ENCODE measurements at regions not wholly inside any gene's neighbourhood (a gene's known extent, or its start where the extent isn't known, plus 50 kb on each side); places are given as distances from the start of the nearest gene placed in this dataset.

DNA sequence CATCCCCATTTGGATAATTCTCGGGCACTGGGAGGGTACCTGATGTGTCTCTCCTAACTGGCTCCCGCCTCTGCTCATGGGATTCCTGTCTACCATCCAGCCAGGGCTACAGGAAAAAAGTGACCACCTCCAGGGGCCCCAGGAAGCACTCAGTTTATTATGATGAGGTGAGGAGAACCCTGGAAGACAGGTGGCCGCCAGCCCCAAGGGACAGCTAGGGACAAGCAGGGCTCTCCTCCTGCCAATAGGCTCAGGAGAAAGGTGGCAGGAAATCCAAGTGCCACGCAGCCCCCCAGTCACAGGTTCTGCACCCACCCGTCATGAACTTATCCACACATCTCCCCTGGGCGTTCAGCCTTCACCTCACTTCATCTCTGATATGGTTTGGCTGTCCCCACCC lies 61.5 kb upstream of the ZNF354A start:
- Histone ChIP-seq H3K27me3 (replicated peaks in 1 of 2; ENCODE audit: control insufficient read depth in 2 of 2, insufficient read depth in 2 of 2, low read length in 1 of 2) (no peaks in the 10 kb centered on the region), H3K9ac (ENCODE audit: control insufficient read depth, insufficient read depth, low read length) (no peak overlapping the region), H3K79me2 (ENCODE audit: control insufficient read depth, insufficient read depth, low read length) (no peaks in the 10 kb centered on the region), H3K9me3 (replicated peaks; ENCODE audit: control insufficient read depth, insufficient read depth, low read length) (no peaks in the 10 kb centered on the region; the same call in 1 of the 3 replicates), H3K4me1 (ENCODE audit: control insufficient read depth, insufficient read depth, low read length) (no peaks in the 10 kb centered on the region), H3K27ac (ENCODE audit: control insufficient read depth, insufficient read depth) (no peak overlapping the region), H3K4me2 (ENCODE audit: control insufficient read depth, insufficient read depth) (no peak overlapping the region), H2AFZ (ENCODE audit: control insufficient read depth, low read depth, low read length) (no peak overlapping the region), H4K20me1 (ENCODE audit: control insufficient read depth, insufficient read depth) (no peaks in the 10 kb centered on the region), H3K4me3 (no peak overlapping the region), H3K36me3 (ENCODE audit: control insufficient read depth in 2 of 2, insufficient read depth in 2 of 2, low read length in 1 of 2) (no peaks in the 10 kb centered on the region)
- intact Hi-C loops (cut with micrococcal nuclease; ENCODE audit: unreplicated experiment): no loop called here
- WGBS (ENCODE audit: insufficient coverage, insufficient replicate concordance, low lambda C conversion rate, missing lambda C conversion rate): 41% methylated on average over 6 of the region's 6 CpGs
- DNase-seq (ENCODE audit: low read depth, low spot score) (no peak), ATAC-seq (no peak), FAIRE-seq (no peak)
- in situ Hi-C loops (cut with MboI): no loop called here
- ChIA-PET CTCF (no interaction called here), POLR2A (no interaction called here), SMC1A (ENCODE audit: uncharacterized antibody, unreplicated experiment) (no interaction called here), RAD21 (ENCODE audit: unreplicated experiment) (no interaction called here)
- BruUV-seq (replicated peaks): no TSS peak
- no peak for TF ChIP-seq NBN (IDR thresholded peaks at IDR 0.05)
- no peak for TF ChIP-seq BMI1 (IDR thresholded peaks at IDR 0.05; ENCODE audit: borderline replicate concordance)
- no peak for TF ChIP-seq NR2C1 (IDR thresholded peaks at IDR 0.05)
- TF ChIP-seq MXI1 (IDR thresholded peaks at IDR 0.05; ENCODE audit: low read depth, low read length): no peak
- no peak for TF ChIP-seq ZNF217 (IDR thresholded peaks at IDR 0.05)
- TF ChIP-seq IRF3 (IDR thresholded peaks at IDR 0.05): no peak
- TF ChIP-seq ASH2L (IDR thresholded peaks at IDR 0.05; ENCODE audit: borderline replicate concordance, low read depth): no peak
- no peak for TF ChIP-seq ZZZ3 (IDR thresholded peaks at IDR 0.05; ENCODE audit: control insufficient read depth, insufficient read length, low read depth)
- TF ChIP-seq KLF5 (IDR thresholded peaks at IDR 0.05; ENCODE audit: partially characterized antibody): no peak
- TF ChIP-seq LARP7 (IDR thresholded peaks at IDR 0.05): no peak
- TF ChIP-seq, protein P1, sequence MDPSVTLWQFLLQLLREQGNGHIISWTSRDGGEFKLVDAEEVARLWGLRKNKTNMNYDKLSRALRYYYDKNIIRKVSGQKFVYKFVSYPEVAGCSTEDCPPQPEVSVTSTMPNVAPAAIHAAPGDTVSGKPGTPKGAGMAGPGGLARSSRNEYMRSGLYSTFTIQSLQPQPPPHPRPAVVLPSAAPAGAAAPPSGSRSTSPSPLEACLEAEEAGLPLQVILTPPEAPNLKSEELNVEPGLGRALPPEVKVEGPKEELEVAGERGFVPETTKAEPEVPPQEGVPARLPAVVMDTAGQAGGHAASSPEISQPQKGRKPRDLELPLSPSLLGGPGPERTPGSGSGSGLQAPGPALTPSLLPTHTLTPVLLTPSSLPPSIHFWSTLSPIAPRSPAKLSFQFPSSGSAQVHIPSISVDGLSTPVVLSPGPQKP (IDR thresholded peaks at IDR 0.05; ENCODE audit: low read depth, low read length): no peak
- TF ChIP-seq RFX5 (IDR thresholded peaks at IDR 0.05; ENCODE audit: low read depth, low read length): no peak
- no peak for TF ChIP-seq TCF12 (IDR thresholded peaks at IDR 0.05; ENCODE audit: low read depth, low read length)
- no peak for TF ChIP-seq HCFC1 (IDR thresholded peaks at IDR 0.05; ENCODE audit: low read length)
- no peak for TF ChIP-seq IKZF1 (conservative IDR thresholded peaks at IDR 0.05)

Data from GM12878 (cell line).